ENCODE measurements at regions not wholly inside any gene's neighbourhood (a gene's known extent, or its start where the extent isn't known, plus 50 kb on each side); places are given as distances from the start of the nearest gene placed in this dataset.

GRCh38 chr15:70431854-70432253, 331.5 kb downstream of the UACA start:
- TF ChIP-seq POLR2A (IDR thresholded peaks at IDR 0.05) (no peak), CTCF (IDR thresholded peaks at IDR 0.05) (no peak), EP300 (IDR thresholded peaks at IDR 0.05) (no peak)
- no peaks in the 10 kb centered on the region for H3K4me1 ChIP-seq (ENCODE audit: insufficient read depth)
- no peak for DNase-seq
- no peaks in the 10 kb centered on the region for H3K27me3 ChIP-seq
- intact Hi-C loops (cut with DNase I): no loop called here
- H3K27ac ChIP-seq: no peak overlapping the region
- H3K4me3 ChIP-seq: no peak overlapping the region
- 83 to 95% (median 92%) methylated on average over 4 of the region's 4 CpGs for WGBS, 3 donors
- H3K9me3 ChIP-seq: no peaks in the 10 kb centered on the region
- H3K36me3 ChIP-seq: no peaks in the 10 kb centered on the region

DNA sequence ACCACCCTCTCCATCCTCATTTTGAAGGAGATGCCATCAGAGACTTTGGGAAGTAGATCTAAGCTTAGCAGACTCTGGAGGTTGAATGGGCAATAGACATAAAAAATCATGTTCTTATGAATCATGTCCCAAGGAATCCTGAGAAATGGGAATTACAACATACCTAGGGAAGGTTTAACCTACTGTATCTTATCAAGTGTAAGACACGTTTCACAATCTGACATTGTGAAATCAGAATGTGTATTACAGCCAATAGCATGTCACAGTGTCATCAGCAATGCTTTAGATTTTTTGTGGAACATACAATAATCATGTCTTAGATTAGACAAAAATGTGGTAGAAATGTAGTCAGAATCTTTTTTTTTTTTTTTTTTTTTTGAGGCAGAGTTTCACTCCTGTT, 332.4 kb upstream of the TLE3 start:
- no peaks in the 10 kb centered on the region for H3K27me3 ChIP-seq
- 37 to 63% (median 49%) methylated on average over 1 of the region's 1 CpG for WGBS, 3 donors
- H3K4me1 ChIP-seq (ENCODE audit: insufficient read depth): peaks cover 3% of the 10 kb centered on the region
- no peak overlapping the region for H3K27ac ChIP-seq
- no peaks in the 10 kb centered on the region for H3K9me3 ChIP-seq
- intact Hi-C loops (cut with DNase I): no loop called here
- no peaks in the 10 kb centered on the region for H3K36me3 ChIP-seq
- H3K4me3 ChIP-seq: no peak overlapping the region
- no peak for DNase-seq
- TF ChIP-seq CTCF (IDR thresholded peaks at IDR 0.05): no peak
- no peak for TF ChIP-seq EP300 (IDR thresholded peaks at IDR 0.05)
- no peak for TF ChIP-seq POLR2A (IDR thresholded peaks at IDR 0.05)

GRCh38 chr15:70429056-70429722, 331.5 kb upstream of the TLE3 start:
- Histone ChIP-seq H3K4me3 (no peak overlapping the region), H3K27me3 (no peaks in the 10 kb centered on the region), H3K4me1 (ENCODE audit: insufficient read depth) (peaks cover 3% of the 10 kb centered on the region), H3K36me3 (no peaks in the 10 kb centered on the region), H3K9me3 (no peaks in the 10 kb centered on the region), H3K27ac (no peak overlapping the region)
- 92 to 94% (median 92%) methylated on average over 5 of the region's 5 CpGs for WGBS, 3 donors
- DNase-seq: no peak
- intact Hi-C loops (cut with DNase I): no loop called here
- TF ChIP-seq CTCF (IDR thresholded peaks at IDR 0.05) (no peak), EP300 (IDR thresholded peaks at IDR 0.05) (no peak), POLR2A (IDR thresholded peaks at IDR 0.05) (no peak)

DNA sequence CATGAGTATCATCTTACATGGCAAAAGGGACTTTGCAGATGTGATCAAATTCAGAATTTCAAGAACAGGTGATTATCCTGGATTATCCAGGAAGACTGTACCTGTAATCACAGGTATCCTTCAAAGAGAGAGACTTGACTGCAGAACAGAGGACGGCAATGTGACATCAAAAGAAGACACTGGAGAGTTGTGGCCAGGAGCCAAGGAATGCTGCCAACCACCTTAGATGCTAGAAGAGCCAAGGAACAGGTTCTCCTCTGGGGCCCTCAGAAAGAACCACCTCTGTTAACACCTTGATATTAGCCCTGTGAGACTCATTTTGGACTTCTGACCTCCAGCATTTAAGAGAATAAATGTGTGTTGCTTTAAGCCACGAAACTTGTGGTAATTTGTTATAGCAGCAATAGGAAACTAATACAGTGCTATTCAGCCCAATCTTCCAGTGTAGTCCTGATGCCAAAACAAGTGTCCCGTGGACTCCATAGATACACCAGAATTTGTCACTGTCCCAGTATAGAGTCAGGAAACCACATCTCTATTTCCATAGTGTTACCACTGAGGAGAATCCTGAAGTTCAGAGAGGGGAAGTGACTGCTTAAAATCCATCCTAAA, 330.6 kb upstream of the TLE3 start:
- intact Hi-C loops (cut with DNase I): no loop called here
- 86 to 96% (median 95%) methylated on average over 3 of the region's 3 CpGs for WGBS, 3 donors
- no peak for DNase-seq
- peaks cover 3% of the 10 kb centered on the region for H3K4me1 ChIP-seq (ENCODE audit: insufficient read depth)
- H3K27me3 ChIP-seq: no peaks in the 10 kb centered on the region
- no peak overlapping the region for H3K27ac ChIP-seq
- TF ChIP-seq EP300 (IDR thresholded peaks at IDR 0.05) (no peak), CTCF (IDR thresholded peaks at IDR 0.05) (no peak)
- no peaks in the 10 kb centered on the region for H3K9me3 ChIP-seq
- H3K4me3 ChIP-seq: no peak overlapping the region
- H3K36me3 ChIP-seq: no peaks in the 10 kb centered on the region
